ENCODE measurements at regions not wholly inside any gene's neighbourhood (a gene's known extent, or its start where the extent isn't known, plus 50 kb on each side); places are given as distances from the start of the nearest gene placed in this dataset.

DNA sequence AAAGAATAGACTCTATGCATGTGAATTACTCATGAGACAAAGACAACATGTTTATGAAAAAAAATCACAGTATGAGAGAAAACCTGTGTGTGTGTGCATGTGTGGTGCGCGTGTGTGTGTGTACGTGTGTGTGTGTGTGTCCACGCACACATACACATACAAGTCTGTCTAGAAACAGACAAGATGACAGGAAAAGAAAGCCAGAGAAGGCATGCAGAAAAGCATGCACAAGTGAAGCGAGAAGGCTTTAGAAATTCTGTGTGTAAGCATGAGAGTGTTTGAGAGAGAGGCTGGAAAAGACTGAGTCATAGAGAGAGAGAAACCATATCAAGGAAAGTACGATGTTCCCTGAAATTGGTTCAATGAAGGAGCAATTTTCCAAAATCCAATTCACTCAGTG is 566.4 kb upstream of the C16orf82 start:
- H3K4me1 ChIP-seq (replicated peaks in 1 of 2; ENCODE audit: control insufficient read depth in 2 of 2, insufficient read depth in 2 of 2, low read length in 2 of 2): no peaks in the 10 kb centered on the region
- TF ChIP-seq SRSF7 (optimal IDR thresholded peaks at IDR 0.05; ENCODE audit: low read depth, low read length) (no peak), ZNF589 (CRISPR knock-in tag; IDR thresholded peaks at IDR 0.05; ENCODE audit: low read depth) (no peak), ARHGAP35 (IDR thresholded peaks at IDR 0.05; ENCODE audit: partially characterized antibody) (no peak), ZNF165 (CRISPR knock-in tag; IDR thresholded peaks at IDR 0.05; ENCODE audit: borderline replicate concordance) (no peak), RBM15 (IDR thresholded peaks at IDR 0.05; ENCODE audit: insufficient read depth, low read length) (no peak), ERF (CRISPR knock-in tag; IDR thresholded peaks at IDR 0.05) (no peak), PTTG1 (tag; IDR thresholded peaks at IDR 0.05; ENCODE audit: low read depth) (no peak), BRF1 (IDR thresholded peaks at IDR 0.05; ENCODE audit: borderline replicate concordance, extremely low read depth, insufficient read length) (no peak), SRF (CRISPR knock-in tag; IDR thresholded peaks at IDR 0.05) (no peak), NFATC3 (IDR thresholded peaks at IDR 0.05) (no peak), POLR2AphosphoS2 (IDR thresholded peaks at IDR 0.05; ENCODE audit: low read length) (no peak)
- TF ChIP-seq, protein P1, sequence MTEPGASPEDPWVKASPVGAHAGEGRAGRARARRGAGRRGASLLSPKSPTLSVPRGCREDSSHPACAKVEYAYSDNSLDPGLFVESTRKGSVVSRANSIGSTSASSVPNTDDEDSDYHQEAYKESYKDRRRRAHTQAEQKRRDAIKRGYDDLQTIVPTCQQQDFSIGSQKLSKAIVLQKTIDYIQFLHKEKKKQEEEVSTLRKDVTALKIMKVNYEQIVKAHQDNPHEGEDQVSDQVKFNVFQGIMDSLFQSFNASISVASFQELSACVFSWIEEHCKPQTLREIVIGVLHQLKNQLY (CRISPR knock-in tag; conservative IDR thresholded peaks at IDR 0.05): no peak
- TF ChIP-seq, protein P2, sequence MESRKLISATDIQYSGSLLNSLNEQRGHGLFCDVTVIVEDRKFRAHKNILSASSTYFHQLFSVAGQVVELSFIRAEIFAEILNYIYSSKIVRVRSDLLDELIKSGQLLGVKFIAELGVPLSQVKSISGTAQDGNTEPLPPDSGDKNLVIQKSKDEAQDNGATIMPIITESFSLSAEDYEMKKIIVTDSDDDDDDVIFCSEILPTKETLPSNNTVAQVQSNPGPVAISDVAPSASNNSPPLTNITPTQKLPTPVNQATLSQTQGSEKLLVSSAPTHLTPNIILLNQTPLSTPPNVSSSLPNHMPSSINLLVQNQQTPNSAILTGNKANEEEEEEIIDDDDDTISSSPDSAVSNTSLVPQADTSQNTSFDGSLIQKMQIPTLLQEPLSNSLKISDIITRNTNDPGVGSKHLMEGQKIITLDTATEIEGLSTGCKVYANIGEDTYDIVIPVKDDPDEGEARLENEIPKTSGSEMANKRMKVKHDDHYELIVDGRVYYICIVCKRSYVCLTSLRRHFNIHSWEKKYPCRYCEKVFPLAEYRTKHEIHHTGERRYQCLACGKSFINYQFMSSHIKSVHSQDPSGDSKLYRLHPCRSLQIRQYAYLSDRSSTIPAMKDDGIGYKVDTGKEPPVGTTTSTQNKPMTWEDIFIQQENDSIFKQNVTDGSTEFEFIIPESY (CRISPR knock-in tag; IDR thresholded peaks at IDR 0.05): no peak
- TF ChIP-seq, protein P3, sequence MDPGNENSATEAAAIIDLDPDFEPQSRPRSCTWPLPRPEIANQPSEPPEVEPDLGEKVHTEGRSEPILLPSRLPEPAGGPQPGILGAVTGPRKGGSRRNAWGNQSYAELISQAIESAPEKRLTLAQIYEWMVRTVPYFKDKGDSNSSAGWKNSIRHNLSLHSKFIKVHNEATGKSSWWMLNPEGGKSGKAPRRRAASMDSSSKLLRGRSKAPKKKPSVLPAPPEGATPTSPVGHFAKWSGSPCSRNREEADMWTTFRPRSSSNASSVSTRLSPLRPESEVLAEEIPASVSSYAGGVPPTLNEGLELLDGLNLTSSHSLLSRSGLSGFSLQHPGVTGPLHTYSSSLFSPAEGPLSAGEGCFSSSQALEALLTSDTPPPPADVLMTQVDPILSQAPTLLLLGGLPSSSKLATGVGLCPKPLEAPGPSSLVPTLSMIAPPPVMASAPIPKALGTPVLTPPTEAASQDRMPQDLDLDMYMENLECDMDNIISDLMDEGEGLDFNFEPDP (CRISPR knock-in tag; IDR thresholded peaks at IDR 0.05): no peak
- TF ChIP-seq, protein P4, sequence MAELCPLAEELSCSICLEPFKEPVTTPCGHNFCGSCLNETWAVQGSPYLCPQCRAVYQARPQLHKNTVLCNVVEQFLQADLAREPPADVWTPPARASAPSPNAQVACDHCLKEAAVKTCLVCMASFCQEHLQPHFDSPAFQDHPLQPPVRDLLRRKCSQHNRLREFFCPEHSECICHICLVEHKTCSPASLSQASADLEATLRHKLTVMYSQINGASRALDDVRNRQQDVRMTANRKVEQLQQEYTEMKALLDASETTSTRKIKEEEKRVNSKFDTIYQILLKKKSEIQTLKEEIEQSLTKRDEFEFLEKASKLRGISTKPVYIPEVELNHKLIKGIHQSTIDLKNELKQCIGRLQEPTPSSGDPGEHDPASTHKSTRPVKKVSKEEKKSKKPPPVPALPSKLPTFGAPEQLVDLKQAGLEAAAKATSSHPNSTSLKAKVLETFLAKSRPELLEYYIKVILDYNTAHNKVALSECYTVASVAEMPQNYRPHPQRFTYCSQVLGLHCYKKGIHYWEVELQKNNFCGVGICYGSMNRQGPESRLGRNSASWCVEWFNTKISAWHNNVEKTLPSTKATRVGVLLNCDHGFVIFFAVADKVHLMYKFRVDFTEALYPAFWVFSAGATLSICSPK (IDR thresholded peaks at IDR 0.05; ENCODE audit: borderline replicate concordance): no peak
- TF ChIP-seq, protein P5, sequence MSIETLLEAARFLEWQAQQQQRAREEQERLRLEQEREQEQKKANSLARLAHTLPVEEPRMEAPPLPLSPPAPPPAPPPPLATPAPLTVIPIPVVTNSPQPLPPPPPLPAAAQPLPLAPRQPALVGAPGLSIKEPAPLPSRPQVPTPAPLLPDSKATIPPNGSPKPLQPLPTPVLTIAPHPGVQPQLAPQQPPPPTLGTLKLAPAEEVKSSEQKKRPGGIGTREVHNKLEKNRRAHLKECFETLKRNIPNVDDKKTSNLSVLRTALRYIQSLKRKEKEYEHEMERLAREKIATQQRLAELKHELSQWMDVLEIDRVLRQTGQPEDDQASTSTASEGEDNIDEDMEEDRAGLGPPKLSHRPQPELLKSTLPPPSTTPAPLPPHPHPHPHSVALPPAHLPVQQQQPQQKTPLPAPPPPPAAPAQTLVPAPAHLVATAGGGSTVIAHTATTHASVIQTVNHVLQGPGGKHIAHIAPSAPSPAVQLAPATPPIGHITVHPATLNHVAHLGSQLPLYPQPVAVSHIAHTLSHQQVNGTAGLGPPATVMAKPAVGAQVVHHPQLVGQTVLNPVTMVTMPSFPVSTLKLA (conservative IDR thresholded peaks at IDR 0.05): no peak

More for the DNA sequence above, 566.4 kb upstream of the C16orf82 start:
- no peaks in the 10 kb centered on the region for H3K79me2 ChIP-seq (ENCODE audit: control insufficient read depth, insufficient read depth, low read length)
- no peak overlapping the region for H3K9ac ChIP-seq (ENCODE audit: insufficient read depth in 1 of 2, low read depth in 2 of 2, low read length in 2 of 2)
- ChIA-PET POLR2A (no interaction called here), CTCF (ENCODE audit: low intra/inter-chr PET ratio) (no interaction called here)
- H2AFZ ChIP-seq (ENCODE audit: low read depth, low read length): no peak overlapping the region
- BruUV-seq (replicated peaks): no TSS peak
- H4K20me1 ChIP-seq (replicated peaks; ENCODE audit: control insufficient read depth, insufficient read depth, low read length): no peaks in the 10 kb centered on the region
- H3K9me1 ChIP-seq (ENCODE audit: control insufficient read depth, insufficient read depth, low read length): no peaks in the 10 kb centered on the region
- H3K4me3 ChIP-seq: no peak overlapping the region
- DNase-seq (ENCODE audit: extremely low read depth in 1 of 4, low spot score in 3 of 4): no peak
- no peak overlapping the region for H3K4me2 ChIP-seq (ENCODE audit: insufficient read depth, low read length)
- H3K36me3 ChIP-seq (ENCODE audit: control insufficient read depth, insufficient read depth, low read length): no peaks in the 10 kb centered on the region
- in situ Hi-C loops (cut with MboI) (no loop called here), intact Hi-C loops (cut with micrococcal nuclease) (no loop called here)
- ATAC-seq: no peak
- 0% methylated on average over 6 of the region's 6 CpGs for WGBS (ENCODE audit: insufficient coverage, low coverage, missing lambda C conversion rate)
- no peaks in the 10 kb centered on the region for H3K9me3 ChIP-seq (replicated peaks; ENCODE audit: control insufficient read depth, insufficient read depth, low read depth, low read length)
- H3K27me3 ChIP-seq (ENCODE audit: control insufficient read depth in 2 of 2, insufficient read depth in 2 of 2, low read length in 2 of 2): no peaks in the 10 kb centered on the region
- no peak overlapping the region for H3K27ac ChIP-seq (ENCODE audit: extremely low read depth, low read depth, low read length)
- FAIRE-seq: no peak
